BJ (cell line): ENCODE measurements at regions not wholly inside any gene's neighbourhood (a gene's known extent, or its start where the extent isn't known, plus 50 kb on each side); places are given as distances from the start of the nearest gene placed in this dataset.

Experiments used
- CTCF ChIA-PET: fragments of 350-600 bp; formaldehyde crosslinking; extraction: SDS; loops from one replicate; lab custom pipeline; 2021; ENCODE audit warnings: antibody characterized with exemption, inconsistent platforms; lab: Yijun Ruan, JAX
- POLR2A ChIA-PET: fragments of 300-600 bp; sonication (Branson Sonifier 250); formaldehyde crosslinking; extraction: SDS; loops from one replicate; lab custom pipeline; 2021; ENCODE audit warnings: antibody characterized with exemption; lab: Charles Lee
- DNase-seq: peaks from one replicate; pipeline ENCODE4 v3.0.0-alpha.2; 2011; ENCODE audit warnings: low read depth
- H3K27me3 ChIP-seq: 2 replicates; pipeline ENCODE4 v1.6.0; 2011; ENCODE audit warnings: low read length; ENCODE audit not compliant: control insufficient read depth, insufficient read depth
- H3K36me3 ChIP-seq: 2 replicates; pipeline ENCODE4 v1.5.1; 2011; ENCODE audit warnings: low read length; ENCODE audit not compliant: control insufficient read depth, insufficient read depth
- H3K4me3 ChIP-seq: 2 replicates; pipeline ENCODE4 v1.5.1; 2011; ENCODE audit warnings: low read depth, mild to moderate bottlenecking, control low read depth, low read length
- CTCF ChIP-seq: IDR thresholded peaks from 2 replicates; pipeline ENCODE4 v1.5.1; 2011; ENCODE audit warnings: low read depth, mild to moderate bottlenecking, control low read depth, inconsistent platforms, low read length, moderate library complexity; ENCODE audit not compliant: insufficient read depth

GRCh38 chr4:18403327-18403726, 381.8 kb upstream of the LCORL start:
- no peak for TF ChIP-seq CTCF
- DNase-seq = no peak
- Histone ChIP-seq H3K4me3 (no peak overlapping the region), H3K36me3 (no peaks in the 10 kb centered on the region), H3K27me3 (no peaks in the 10 kb centered on the region)
- POLR2A ChIA-PET = no interaction called here
- CTCF ChIA-PET = no interaction called here

GRCh38 chr4:18401868-18402267, 380.3 kb upstream of the LCORL start:
- no peak overlapping the region for H3K4me3 ChIP-seq
- ChIA-PET CTCF (no interaction called here), POLR2A (no interaction called here)
- DNase-seq = no peak
- no peak for TF ChIP-seq CTCF
- no peaks in the 10 kb centered on the region for H3K36me3 ChIP-seq
- no peaks in the 10 kb centered on the region for H3K27me3 ChIP-seq

- Histone ChIP-seq H3K27me3 (no peaks in the 10 kb centered on the region), H3K4me3 (no peak overlapping the region), H3K36me3 (no peaks in the 10 kb centered on the region)
- ChIA-PET POLR2A (no interaction called here), CTCF (no interaction called here)
- DNase-seq = no peak
- no peak for TF ChIP-seq CTCF
Measured at GRCh38 chr4:18401425-18401824, 379.9 kb upstream of the LCORL start.

- H3K4me3 ChIP-seq = no peak overlapping the region
- DNase-seq = no peak
- no peaks in the 10 kb centered on the region for H3K36me3 ChIP-seq
- TF ChIP-seq CTCF = no peak
- ChIA-PET POLR2A (no interaction called here), CTCF (no interaction called here)
- H3K27me3 ChIP-seq = no peaks in the 10 kb centered on the region
Measured at GRCh38 chr4:18398661-18399060, 377.1 kb upstream of the LCORL start.

GRCh38 chr4:18397681-18398390, 376.3 kb upstream of the LCORL start:
- no peak overlapping the region for H3K4me3 ChIP-seq
- DNase-seq = no peak
- ChIA-PET POLR2A (no interaction called here), CTCF (interaction anchor here (0.8 kb wide), 1 partner anchor 39 kb away, joined by 3 read pairs; no protein-coding TSS in a partner anchor)
- H3K27me3 ChIP-seq = no peaks in the 10 kb centered on the region
- H3K36me3 ChIP-seq = no peaks in the 10 kb centered on the region
- TF ChIP-seq CTCF = no peak
